Type B pancreatic cell (in vitro differentiated cells): ENCODE measurements at regions not wholly inside any gene's neighbourhood (a gene's known extent, or its start where the extent isn't known, plus 50 kb on each side); places are given as distances from the start of the nearest gene placed in this dataset.

Experiments used
- DNase-seq: peaks from one replicate; pipeline ENCODE4 v3.0.0; 2021; ENCODE audit warnings: mixed read lengths; ENCODE audit not compliant: unreplicated experiment; ENCODE audit errors: extremely low spot score
- H3K27ac Mint-ChIP-seq: 2 replicates; pipeline ENCODE4 v1.8.0; 2021; ENCODE audit warnings: mild to moderate bottlenecking, mixed read lengths
- H3K27me3 Mint-ChIP-seq: 2 replicates; pipeline ENCODE4 v1.8.0; 2021; ENCODE audit warnings: mixed read lengths
- H3K36me3 Mint-ChIP-seq: 2 replicates; pipeline ENCODE4 v1.8.0; 2021; ENCODE audit warnings: mixed read lengths
- H3K4me1 Mint-ChIP-seq: one replicate; pipeline ENCODE4 v1.8.0; 2021; ENCODE audit warnings: mixed read lengths; ENCODE audit not compliant: unreplicated experiment
- H3K4me3 Mint-ChIP-seq: 2 replicates; pipeline ENCODE4 v1.8.0; 2021; ENCODE audit warnings: mild to moderate bottlenecking, mixed read lengths
- H3K9me3 Mint-ChIP-seq: 2 replicates; pipeline ENCODE4 v1.8.0; 2021; ENCODE audit warnings: mixed read lengths
- TF ChIP-seq, protein P1 (sequence below): fragments of 200-600 bp; sonication (generic); conservative IDR thresholded peaks from 2 replicates; pipeline ENCODE4 v1.5.0; 2021; ENCODE audit warnings: antibody characterized with exemption, mild to moderate bottlenecking

DNA sequence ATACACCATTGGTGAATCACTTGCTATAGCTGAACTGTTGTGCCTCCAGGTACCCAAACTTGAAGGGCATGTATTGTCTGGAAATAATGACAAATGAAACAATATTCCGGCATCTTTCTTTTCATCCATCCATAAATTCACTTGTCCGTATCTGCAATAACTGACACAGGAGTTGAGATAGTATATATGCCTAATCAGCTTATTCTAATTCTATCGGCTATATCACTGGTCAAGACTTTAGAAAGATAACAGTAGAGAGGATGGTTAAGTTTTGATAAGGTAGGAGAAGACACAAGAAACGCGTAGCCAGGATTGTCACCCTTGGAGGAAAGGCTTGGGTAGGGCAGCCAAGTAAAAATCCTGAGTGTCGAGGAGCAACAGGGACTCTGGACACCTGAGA, 1634.6 kb upstream of the CELF4 start:
- no peak overlapping the region for H3K4me3 Mint-ChIP-seq
- no peaks in the 10 kb centered on the region for H3K27me3 Mint-ChIP-seq
- H3K27ac Mint-ChIP-seq = no peak overlapping the region
- TF ChIP-seq, protein P1, sequence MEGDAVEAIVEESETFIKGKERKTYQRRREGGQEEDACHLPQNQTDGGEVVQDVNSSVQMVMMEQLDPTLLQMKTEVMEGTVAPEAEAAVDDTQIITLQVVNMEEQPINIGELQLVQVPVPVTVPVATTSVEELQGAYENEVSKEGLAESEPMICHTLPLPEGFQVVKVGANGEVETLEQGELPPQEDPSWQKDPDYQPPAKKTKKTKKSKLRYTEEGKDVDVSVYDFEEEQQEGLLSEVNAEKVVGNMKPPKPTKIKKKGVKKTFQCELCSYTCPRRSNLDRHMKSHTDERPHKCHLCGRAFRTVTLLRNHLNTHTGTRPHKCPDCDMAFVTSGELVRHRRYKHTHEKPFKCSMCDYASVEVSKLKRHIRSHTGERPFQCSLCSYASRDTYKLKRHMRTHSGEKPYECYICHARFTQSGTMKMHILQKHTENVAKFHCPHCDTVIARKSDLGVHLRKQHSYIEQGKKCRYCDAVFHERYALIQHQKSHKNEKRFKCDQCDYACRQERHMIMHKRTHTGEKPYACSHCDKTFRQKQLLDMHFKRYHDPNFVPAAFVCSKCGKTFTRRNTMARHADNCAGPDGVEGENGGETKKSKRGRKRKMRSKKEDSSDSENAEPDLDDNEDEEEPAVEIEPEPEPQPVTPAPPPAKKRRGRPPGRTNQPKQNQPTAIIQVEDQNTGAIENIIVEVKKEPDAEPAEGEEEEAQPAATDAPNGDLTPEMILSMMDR = no peak
- H3K9me3 Mint-ChIP-seq = peaks cover 11% of the 10 kb centered on the region
- no peak for DNase-seq
- H3K4me1 Mint-ChIP-seq = no peaks in the 10 kb centered on the region
- no peaks in the 10 kb centered on the region for H3K36me3 Mint-ChIP-seq

DNA sequence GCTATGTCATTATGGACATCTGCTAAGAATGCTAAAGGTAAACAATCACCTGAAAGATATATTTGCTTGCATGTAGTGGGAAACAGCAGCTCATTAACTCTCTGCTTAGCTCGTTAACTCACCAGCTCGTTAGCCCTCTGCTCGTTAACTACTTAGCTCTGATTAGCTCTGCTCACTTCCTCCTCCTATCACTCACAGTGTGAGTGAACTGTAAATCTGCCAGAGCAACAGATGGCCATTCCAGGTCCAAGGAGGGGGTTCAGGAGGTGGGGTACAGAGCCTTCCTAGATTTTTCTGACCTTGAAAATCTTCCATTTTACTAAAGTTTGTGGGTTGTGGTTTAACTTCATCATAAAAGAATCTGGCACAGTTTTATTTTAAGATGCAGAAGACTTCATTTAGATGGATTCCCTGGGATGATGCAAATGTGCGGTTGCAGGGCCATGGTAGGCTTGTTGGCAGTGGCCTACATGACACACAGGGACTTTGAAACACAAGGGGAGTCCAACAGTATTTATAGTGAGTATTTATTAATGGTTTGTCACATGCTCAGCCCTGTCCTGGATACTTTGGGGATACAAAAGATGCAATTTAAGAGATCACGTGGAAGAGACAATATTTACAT, 1633.7 kb upstream of the CELF4 start:
- H3K27me3 Mint-ChIP-seq = no peaks in the 10 kb centered on the region

DNA sequence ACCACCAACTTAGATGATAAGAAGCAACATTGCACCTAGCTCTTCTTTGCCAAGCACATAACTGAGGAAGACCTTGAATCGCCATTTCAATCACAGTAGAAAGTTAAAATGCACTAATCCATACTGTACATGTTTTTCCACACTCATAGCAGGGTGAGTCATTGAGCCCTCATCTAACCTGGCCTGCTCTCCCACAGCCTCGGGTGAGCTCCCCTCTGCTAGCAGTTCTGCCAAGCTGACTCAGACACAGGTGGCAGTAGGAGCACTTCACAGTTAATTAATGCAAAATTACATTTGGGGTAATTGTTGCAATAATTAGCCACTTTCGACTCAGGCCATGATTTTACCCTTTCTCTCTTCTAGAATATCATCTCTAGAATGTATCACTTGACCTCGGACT, 1632.8 kb upstream of the CELF4 start:
- no peaks in the 10 kb centered on the region for H3K27me3 Mint-ChIP-seq

More for the DNA sequence above, 1633.7 kb upstream of the CELF4 start:
- Mint-ChIP-seq H3K4me3 (no peak overlapping the region), H3K9me3 (peaks cover 11% of the 10 kb centered on the region), H3K36me3 (no peaks in the 10 kb centered on the region), H3K4me1 (no peaks in the 10 kb centered on the region), H3K27ac (no peak overlapping the region)
- TF ChIP-seq, protein P1 = no peak
- no peak for DNase-seq

DNA sequence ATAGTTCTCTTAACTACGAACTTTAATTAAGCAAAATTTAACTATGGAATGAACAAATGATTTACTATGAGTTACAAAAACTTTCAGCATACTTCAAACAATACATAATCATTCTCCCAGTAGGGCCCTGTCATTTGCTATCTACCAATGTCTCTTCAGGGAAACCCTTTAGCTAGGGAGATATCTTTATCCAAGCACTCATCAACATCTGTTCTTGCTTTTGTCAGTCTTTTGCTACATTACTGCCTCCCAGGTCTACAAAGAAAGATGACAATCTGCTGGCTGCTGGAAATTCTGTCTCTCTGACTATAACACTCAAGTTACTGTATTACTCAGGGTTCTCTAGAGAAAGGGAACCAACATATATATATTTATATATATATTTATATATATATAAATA, 1626.3 kb upstream of the CELF4 start:
- H3K27me3 Mint-ChIP-seq = no peaks in the 10 kb centered on the region
- peaks cover 5% of the 10 kb centered on the region for H3K9me3 Mint-ChIP-seq
- no peaks in the 10 kb centered on the region for H3K4me1 Mint-ChIP-seq
- H3K27ac Mint-ChIP-seq = no peak overlapping the region
- TF ChIP-seq, protein P1 = no peak
- no peaks in the 10 kb centered on the region for H3K36me3 Mint-ChIP-seq
- DNase-seq = no peak
- no peak overlapping the region for H3K4me3 Mint-ChIP-seq

More for the DNA sequence above, 1632.8 kb upstream of the CELF4 start:
- peaks cover 11% of the 10 kb centered on the region for H3K9me3 Mint-ChIP-seq
- H3K4me3 Mint-ChIP-seq = no peak overlapping the region
- DNase-seq = no peak
- H3K4me1 Mint-ChIP-seq = no peaks in the 10 kb centered on the region
- H3K27ac Mint-ChIP-seq = no peak overlapping the region
- H3K36me3 Mint-ChIP-seq = no peaks in the 10 kb centered on the region
- TF ChIP-seq, protein P1 = no peak

DNA sequence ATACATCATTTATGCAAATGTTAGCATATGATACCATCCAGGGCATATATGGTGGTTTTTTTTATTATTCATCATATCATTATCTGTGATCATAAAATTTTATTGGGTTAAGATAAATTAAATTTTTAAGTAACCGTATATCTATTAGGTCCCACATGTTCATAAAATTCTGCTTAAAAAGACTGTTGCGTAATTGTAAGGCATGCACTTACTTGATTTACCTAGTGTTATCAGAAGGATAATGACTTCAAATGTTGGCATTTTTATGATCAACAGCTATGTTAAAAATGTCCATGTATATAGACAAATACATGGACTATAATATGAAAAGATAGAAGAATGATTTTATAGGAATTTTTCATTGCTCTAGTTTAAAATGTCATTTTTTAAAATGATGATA, 1625.5 kb upstream of the CELF4 start:
- Mint-ChIP-seq H3K4me3 (no peak overlapping the region), H3K9me3 (peaks cover 5% of the 10 kb centered on the region), H3K27ac (no peak overlapping the region), H3K27me3 (no peaks in the 10 kb centered on the region), H3K36me3 (no peaks in the 10 kb centered on the region), H3K4me1 (no peaks in the 10 kb centered on the region)
- DNase-seq = no peak
- TF ChIP-seq, protein P1 = no peak

DNA sequence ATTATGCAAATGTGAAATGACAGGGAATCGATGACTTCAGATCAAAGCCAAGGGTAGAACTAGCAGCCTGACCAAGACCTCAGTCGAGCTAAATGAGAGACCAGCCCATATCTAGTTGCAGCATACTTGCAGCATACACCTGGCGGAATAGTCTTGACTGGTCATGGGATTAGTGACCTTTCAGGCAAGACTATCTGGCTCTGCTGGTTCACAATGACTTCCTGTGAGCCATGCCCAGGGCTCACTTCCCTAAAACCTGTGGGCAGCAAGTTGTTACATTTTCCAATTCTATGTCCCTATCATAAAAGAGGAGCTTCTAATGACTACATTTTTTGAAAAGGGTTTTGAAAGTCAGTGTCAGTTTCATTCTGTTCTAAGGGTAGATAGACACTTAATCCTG, 1624.9 kb upstream of the CELF4 start:
- no peak overlapping the region for H3K27ac Mint-ChIP-seq
- no peaks in the 10 kb centered on the region for H3K4me1 Mint-ChIP-seq
- no peaks in the 10 kb centered on the region for H3K27me3 Mint-ChIP-seq
- no peak for DNase-seq
- TF ChIP-seq, protein P1 = no peak
- no peak overlapping the region for H3K4me3 Mint-ChIP-seq
- H3K36me3 Mint-ChIP-seq = no peaks in the 10 kb centered on the region
- peaks cover 5% of the 10 kb centered on the region for H3K9me3 Mint-ChIP-seq
